Dendritic cell treated with granulocyte-macrophage colony-stimulating factor and Interleukin-4, amounts not matched to agents 40 ng/mL and 50 ng/mL, for 4 days (primary cell): ENCODE measurements at regions not wholly inside any gene's neighbourhood (a gene's known extent, or its start where the extent isn't known, plus 50 kb on each side); places are given as distances from the start of the nearest gene placed in this dataset.

Experiments used
- H3K27ac Mint-ChIP-seq: one replicate; pipeline ENCODE4 v1.8.0; 2022; ENCODE audit warnings: mild to moderate bottlenecking, mixed read lengths
- H3K27me3 Mint-ChIP-seq: one replicate; pipeline ENCODE4 v1.8.0; 2022; ENCODE audit warnings: mild to moderate bottlenecking, mixed read lengths
- H3K36me3 Mint-ChIP-seq: one replicate; pipeline ENCODE4 v1.8.0; 2022; ENCODE audit warnings: low read depth, mixed read lengths
- H3K4me1 Mint-ChIP-seq: one replicate; pipeline ENCODE4 v1.8.0; 2022; ENCODE audit warnings: low read depth, mixed read lengths
- H3K4me3 Mint-ChIP-seq: one replicate; pipeline ENCODE4 v1.8.0; 2022; ENCODE audit warnings: mild to moderate bottlenecking, moderate library complexity, mixed read lengths
- H3K9me3 Mint-ChIP-seq: one replicate; pipeline ENCODE4 v1.8.0; 2022; ENCODE audit warnings: mixed read lengths
- intact Hi-C: fragments of 100-400 bp; cut with micrococcal nuclease; formaldehyde crosslinking; loops from one replicate; pipeline ENCODE4 v1.15.0; 2022

- no peaks in the 10 kb centered on the region for H3K36me3 Mint-ChIP-seq
- no peak overlapping the region for H3K27ac Mint-ChIP-seq
- H3K4me3 Mint-ChIP-seq, result no peak overlapping the region
- no peaks in the 10 kb centered on the region for H3K4me1 Mint-ChIP-seq
- no peaks in the 10 kb centered on the region for H3K9me3 Mint-ChIP-seq
- intact Hi-C loops, result no loop called here
- no peaks in the 10 kb centered on the region for H3K27me3 Mint-ChIP-seq
These were observed 81.0 kb upstream of the FZD8 start for GRCh38 chr10:35723059-35723458.

DNA sequence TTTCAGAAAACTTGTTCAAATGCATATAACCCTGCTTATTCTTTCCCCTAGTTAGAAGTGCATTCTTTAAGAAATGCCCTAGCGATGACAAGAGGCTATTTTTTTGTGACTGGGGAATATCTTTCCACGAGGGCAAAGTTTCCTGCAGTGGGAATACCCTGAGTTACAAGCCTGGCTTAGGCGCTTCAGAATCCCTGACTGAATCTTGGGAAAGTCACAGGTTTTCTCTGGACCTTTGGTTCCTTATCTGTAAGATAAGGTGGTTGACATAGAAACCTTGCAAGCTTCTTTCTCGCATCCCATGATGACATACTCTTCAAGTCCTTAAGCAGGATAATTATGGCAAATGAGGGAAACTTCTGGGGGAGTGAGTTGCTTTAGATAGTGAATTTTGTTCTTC, 80.5 kb upstream of the FZD8 start:
- Mint-ChIP-seq H3K4me3 (no peak overlapping the region), H3K36me3 (no peaks in the 10 kb centered on the region), H3K27ac (no peak overlapping the region), H3K27me3 (no peaks in the 10 kb centered on the region), H3K9me3 (no peaks in the 10 kb centered on the region), H3K4me1 (no peaks in the 10 kb centered on the region)
- intact Hi-C loops, result no loop called here

- Mint-ChIP-seq H3K27ac (no peak overlapping the region), H3K9me3 (no peaks in the 10 kb centered on the region), H3K36me3 (no peaks in the 10 kb centered on the region), H3K4me3 (no peak overlapping the region), H3K4me1 (no peaks in the 10 kb centered on the region), H3K27me3 (no peaks in the 10 kb centered on the region)
- intact Hi-C loops, result no loop called here
These were observed 80.1 kb upstream of the FZD8 start for GRCh38 chr10:35722226-35722625.

DNA sequence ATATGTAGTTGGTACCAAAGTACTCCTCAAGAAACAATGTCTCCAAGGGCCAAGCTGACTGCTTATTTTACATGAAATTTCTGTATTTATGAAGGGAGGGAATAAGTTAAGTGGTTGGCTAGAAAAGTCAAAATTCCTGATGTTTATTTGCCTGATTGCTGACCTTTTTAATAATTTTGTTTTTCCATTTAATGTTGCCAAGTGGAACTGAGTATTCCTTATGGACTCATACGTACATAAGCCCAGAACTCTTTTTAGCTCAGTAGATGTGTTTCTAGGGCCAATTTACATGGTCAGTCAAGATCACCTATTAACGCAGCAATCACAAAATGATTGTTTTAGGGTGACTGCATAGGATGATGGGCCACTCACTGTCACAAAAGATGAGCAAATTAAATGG, 78.3 kb upstream of the FZD8 start:
- no peaks in the 10 kb centered on the region for H3K27me3 Mint-ChIP-seq
- no peaks in the 10 kb centered on the region for H3K36me3 Mint-ChIP-seq
- no peak overlapping the region for H3K4me3 Mint-ChIP-seq
- no peaks in the 10 kb centered on the region for H3K4me1 Mint-ChIP-seq
- H3K9me3 Mint-ChIP-seq, result no peaks in the 10 kb centered on the region
- no peak overlapping the region for H3K27ac Mint-ChIP-seq
- intact Hi-C loops, result no loop called here

GRCh38 chr10:35716776-35717175, 74.7 kb upstream of the FZD8 start:
- intact Hi-C loops, result no loop called here
- H3K4me1 Mint-ChIP-seq, result no peaks in the 10 kb centered on the region
- no peaks in the 10 kb centered on the region for H3K27me3 Mint-ChIP-seq
- H3K4me3 Mint-ChIP-seq, result no peak overlapping the region
- peaks cover 6% of the 10 kb centered on the region for H3K9me3 Mint-ChIP-seq
- H3K27ac Mint-ChIP-seq, result no peak overlapping the region
- H3K36me3 Mint-ChIP-seq, result no peaks in the 10 kb centered on the region

GRCh38 chr10:35712486-35712885, 70.4 kb upstream of the FZD8 start:
- Mint-ChIP-seq H3K27ac (no peak overlapping the region), H3K27me3 (no peaks in the 10 kb centered on the region), H3K4me3 (no peak overlapping the region), H3K4me1 (no peaks in the 10 kb centered on the region), H3K9me3 (peaks cover 14% of the 10 kb centered on the region), H3K36me3 (no peaks in the 10 kb centered on the region)
- intact Hi-C loops, result no loop called here

GRCh38 chr10:35711615-35712411, 69.7 kb upstream of the FZD8 start:
- no peaks in the 10 kb centered on the region for H3K4me1 Mint-ChIP-seq
- peaks cover 20% of the 10 kb centered on the region for H3K9me3 Mint-ChIP-seq
- no peaks in the 10 kb centered on the region for H3K36me3 Mint-ChIP-seq
- H3K27me3 Mint-ChIP-seq, result no peaks in the 10 kb centered on the region
- intact Hi-C loops, result no loop called here
- H3K4me3 Mint-ChIP-seq, result no peak overlapping the region
- no peak overlapping the region for H3K27ac Mint-ChIP-seq

GRCh38 chr10:35707642-35708425, 65.7 kb upstream of the FZD8 start:
- intact Hi-C loops, result no loop called here
- Mint-ChIP-seq H3K4me1 (no peaks in the 10 kb centered on the region), H3K27ac (no peak overlapping the region), H3K27me3 (no peaks in the 10 kb centered on the region), H3K4me3 (no peak overlapping the region), H3K36me3 (no peaks in the 10 kb centered on the region), H3K9me3 (peaks cover 26% of the 10 kb centered on the region)

- no peak overlapping the region for H3K4me3 Mint-ChIP-seq
These were observed 64.9 kb upstream of the FZD8 start for GRCh38 chr10:35706959-35707358.

DNA sequence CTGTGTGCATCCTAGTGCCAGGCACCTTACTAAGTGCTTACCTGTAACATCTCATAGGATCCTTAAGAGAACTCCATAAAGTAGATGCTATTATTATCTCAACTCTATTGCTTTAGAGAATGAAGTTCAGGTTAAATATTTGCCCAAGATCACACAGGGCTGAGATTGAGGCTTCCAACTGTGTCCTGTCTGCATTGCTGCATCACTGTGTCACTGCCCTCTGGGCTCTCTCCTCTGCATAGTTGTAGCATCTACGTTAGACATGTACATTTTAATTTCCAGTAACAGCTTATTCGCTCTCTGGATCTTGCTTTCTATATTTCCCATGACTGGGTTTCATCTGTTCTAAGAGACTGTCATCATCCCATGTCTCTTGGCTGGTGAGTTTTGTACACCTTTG, 63.6 kb upstream of the FZD8 start:
- no peak overlapping the region for H3K4me3 Mint-ChIP-seq
- intact Hi-C loops, result no loop called here
- no peaks in the 10 kb centered on the region for H3K27me3 Mint-ChIP-seq
- no peaks in the 10 kb centered on the region for H3K36me3 Mint-ChIP-seq
- no peaks in the 10 kb centered on the region for H3K4me1 Mint-ChIP-seq
- H3K27ac Mint-ChIP-seq, result no peak overlapping the region
- peaks cover 20% of the 10 kb centered on the region for H3K9me3 Mint-ChIP-seq

More at GRCh38 chr10:35706959-35707358, 64.9 kb upstream of the FZD8 start:
- H3K27me3 Mint-ChIP-seq, result no peaks in the 10 kb centered on the region
- no peaks in the 10 kb centered on the region for H3K36me3 Mint-ChIP-seq
- no peak overlapping the region for H3K27ac Mint-ChIP-seq
- peaks cover 20% of the 10 kb centered on the region for H3K9me3 Mint-ChIP-seq
- H3K4me1 Mint-ChIP-seq, result no peaks in the 10 kb centered on the region
- intact Hi-C loops, result no loop called here

DNA sequence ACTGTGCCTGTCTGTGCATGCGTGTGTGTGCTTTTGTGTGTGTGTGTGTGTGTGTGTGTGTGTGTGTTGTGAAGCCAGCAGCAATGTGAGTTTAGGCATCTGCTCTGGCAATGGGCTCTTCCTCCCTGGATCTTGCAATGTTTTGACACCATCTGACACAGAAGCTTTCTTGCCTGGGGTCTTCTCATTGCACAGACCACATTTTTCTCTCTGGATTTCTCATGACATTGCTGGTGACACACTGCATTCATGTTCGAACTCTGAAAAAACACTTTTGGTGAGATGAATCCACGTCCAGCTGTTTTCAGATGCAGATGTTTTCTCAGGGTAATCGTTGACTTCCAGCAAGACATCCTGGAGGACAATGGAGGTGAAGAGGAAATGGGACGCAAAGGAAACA, 63.0 kb upstream of the FZD8 start:
- Mint-ChIP-seq H3K9me3 (peaks cover 20% of the 10 kb centered on the region), H3K27me3 (no peaks in the 10 kb centered on the region), H3K27ac (no peak overlapping the region), H3K4me3 (no peak overlapping the region), H3K4me1 (no peaks in the 10 kb centered on the region), H3K36me3 (no peaks in the 10 kb centered on the region)
- intact Hi-C loops, result no loop called here

GRCh38 chr10:35704401-35704800, 62.3 kb upstream of the FZD8 start:
- H3K9me3 Mint-ChIP-seq, result peaks cover 20% of the 10 kb centered on the region
- H3K36me3 Mint-ChIP-seq, result no peaks in the 10 kb centered on the region
- H3K27me3 Mint-ChIP-seq, result no peaks in the 10 kb centered on the region
- H3K4me3 Mint-ChIP-seq, result no peak overlapping the region
- intact Hi-C loops, result no loop called here
- H3K4me1 Mint-ChIP-seq, result no peaks in the 10 kb centered on the region
- H3K27ac Mint-ChIP-seq, result no peak overlapping the region

DNA sequence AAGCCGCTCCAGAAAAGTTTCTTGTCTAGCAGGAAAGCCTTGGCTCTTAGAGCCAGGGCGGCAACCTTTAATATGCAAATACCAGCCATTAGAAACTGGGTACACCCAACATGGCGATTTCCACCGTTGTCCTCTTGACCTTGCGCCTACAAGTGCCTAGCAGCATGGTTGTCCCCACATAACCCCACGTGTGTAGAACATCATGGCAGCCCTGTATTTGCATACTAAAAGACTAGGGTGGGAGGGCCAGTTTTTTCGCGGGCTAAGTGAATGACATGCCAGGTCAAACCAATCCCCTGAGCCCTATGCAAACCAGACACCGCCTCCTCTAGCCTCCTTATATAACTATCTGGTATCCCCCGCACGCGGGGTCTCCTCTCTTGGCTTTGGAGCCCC, 58.4 kb upstream of the FZD8 start:
- intact Hi-C loops, result no loop called here
- no peaks in the 10 kb centered on the region for H3K36me3 Mint-ChIP-seq
- H3K4me3 Mint-ChIP-seq, result no peak overlapping the region
- H3K9me3 Mint-ChIP-seq, result no peaks in the 10 kb centered on the region
- no peak overlapping the region for H3K27ac Mint-ChIP-seq
- H3K4me1 Mint-ChIP-seq, result no peaks in the 10 kb centered on the region
- H3K27me3 Mint-ChIP-seq, result no peaks in the 10 kb centered on the region

DNA sequence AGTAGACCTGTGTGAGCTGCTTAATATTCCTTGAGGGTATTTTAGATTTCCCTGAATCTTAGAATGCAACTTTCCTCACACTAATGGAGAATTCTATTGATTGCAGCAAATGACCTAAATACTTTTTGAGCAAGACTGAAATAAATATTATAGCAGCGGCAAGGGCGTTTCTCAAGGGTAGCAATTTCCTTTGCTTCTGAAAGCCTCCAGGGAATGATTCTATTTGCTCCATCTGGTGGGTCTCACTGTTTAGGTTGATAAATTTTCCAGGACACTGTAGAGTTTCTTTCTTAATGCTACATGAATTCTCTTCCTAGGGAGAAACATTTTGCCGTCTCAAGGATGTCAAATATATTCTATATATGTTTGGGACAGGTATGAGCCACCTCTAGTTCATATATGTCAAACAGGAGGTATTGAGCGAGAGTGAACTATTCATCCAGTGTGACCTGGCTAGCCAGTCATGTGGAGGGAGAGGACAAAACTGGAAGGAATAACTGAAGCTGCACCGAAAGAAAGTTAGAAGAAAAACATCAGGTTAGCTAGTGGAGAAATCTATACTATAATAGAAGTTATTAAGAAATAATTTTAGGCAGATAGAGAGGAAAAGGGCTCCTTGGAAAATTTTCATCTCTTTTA, 57.9 kb upstream of the FZD8 start:
- Mint-ChIP-seq H3K27ac (no peak overlapping the region), H3K4me3 (no peak overlapping the region), H3K9me3 (no peaks in the 10 kb centered on the region), H3K36me3 (no peaks in the 10 kb centered on the region), H3K27me3 (no peaks in the 10 kb centered on the region), H3K4me1 (no peaks in the 10 kb centered on the region)
- intact Hi-C loops, result no loop called here
